ENCODE measurements at regions not wholly inside any gene's neighbourhood (a gene's known extent, or its start where the extent isn't known, plus 50 kb on each side); places are given as distances from the start of the nearest gene placed in this dataset.

GRCh38 chr9:89862316-89862715 lies 257.5 kb downstream of the GADD45G start:
- no peak for ATAC-seq
- Histone ChIP-seq H3K4me1 (no peaks in the 10 kb centered on the region), H3K27me3 (no peaks in the 10 kb centered on the region), H3K9me3 (peaks cover 0 to 8% (median 0%) of the 10 kb centered on the region in 3 donors), H3K4me3 (no peak overlapping the region), H3K36me3 (no peaks in the 10 kb centered on the region), H3K27ac (no peak overlapping the region)
- WGBS, 2 donors (ENCODE audit: low coverage in 1 of 2): 62 to 70% methylated on average over 3 to 4 of the region's 4 CpGs
- no peak for TF ChIP-seq POLR2A (IDR thresholded peaks at IDR 0.05)
- no peak for TF ChIP-seq EP300 (IDR thresholded peaks at IDR 0.05)
- TF ChIP-seq, protein P1, sequence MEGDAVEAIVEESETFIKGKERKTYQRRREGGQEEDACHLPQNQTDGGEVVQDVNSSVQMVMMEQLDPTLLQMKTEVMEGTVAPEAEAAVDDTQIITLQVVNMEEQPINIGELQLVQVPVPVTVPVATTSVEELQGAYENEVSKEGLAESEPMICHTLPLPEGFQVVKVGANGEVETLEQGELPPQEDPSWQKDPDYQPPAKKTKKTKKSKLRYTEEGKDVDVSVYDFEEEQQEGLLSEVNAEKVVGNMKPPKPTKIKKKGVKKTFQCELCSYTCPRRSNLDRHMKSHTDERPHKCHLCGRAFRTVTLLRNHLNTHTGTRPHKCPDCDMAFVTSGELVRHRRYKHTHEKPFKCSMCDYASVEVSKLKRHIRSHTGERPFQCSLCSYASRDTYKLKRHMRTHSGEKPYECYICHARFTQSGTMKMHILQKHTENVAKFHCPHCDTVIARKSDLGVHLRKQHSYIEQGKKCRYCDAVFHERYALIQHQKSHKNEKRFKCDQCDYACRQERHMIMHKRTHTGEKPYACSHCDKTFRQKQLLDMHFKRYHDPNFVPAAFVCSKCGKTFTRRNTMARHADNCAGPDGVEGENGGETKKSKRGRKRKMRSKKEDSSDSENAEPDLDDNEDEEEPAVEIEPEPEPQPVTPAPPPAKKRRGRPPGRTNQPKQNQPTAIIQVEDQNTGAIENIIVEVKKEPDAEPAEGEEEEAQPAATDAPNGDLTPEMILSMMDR (IDR thresholded peaks at IDR 0.05): no peak
- TF ChIP-seq POLR2AphosphoS5 (IDR thresholded peaks at IDR 0.05): no peak

GRCh38 chr9:89863141-89863540 lies 258.3 kb downstream of the GADD45G start:
- H3K9me3 ChIP-seq: peaks cover 0 to 4% (median 0%) of the 10 kb centered on the region in 3 donors
- H3K36me3 ChIP-seq: no peaks in the 10 kb centered on the region
- no peak overlapping the region for H3K4me3 ChIP-seq
- no peaks in the 10 kb centered on the region for H3K27me3 ChIP-seq
- no peak for ATAC-seq
- no peak overlapping the region for H3K27ac ChIP-seq
- H3K4me1 ChIP-seq: no peaks in the 10 kb centered on the region
- WGBS, 2 donors (ENCODE audit: low coverage in 1 of 2): 100% methylated on average over 1 of the region's 8 CpGs; no CpG with 5 or more reads in 1 of the 2 donors
- TF ChIP-seq EP300 (IDR thresholded peaks at IDR 0.05): no peak
- TF ChIP-seq, protein P1 (IDR thresholded peaks at IDR 0.05): no peak
- TF ChIP-seq POLR2A (IDR thresholded peaks at IDR 0.05): no peak
- no peak for TF ChIP-seq POLR2AphosphoS5 (IDR thresholded peaks at IDR 0.05)

DNA sequence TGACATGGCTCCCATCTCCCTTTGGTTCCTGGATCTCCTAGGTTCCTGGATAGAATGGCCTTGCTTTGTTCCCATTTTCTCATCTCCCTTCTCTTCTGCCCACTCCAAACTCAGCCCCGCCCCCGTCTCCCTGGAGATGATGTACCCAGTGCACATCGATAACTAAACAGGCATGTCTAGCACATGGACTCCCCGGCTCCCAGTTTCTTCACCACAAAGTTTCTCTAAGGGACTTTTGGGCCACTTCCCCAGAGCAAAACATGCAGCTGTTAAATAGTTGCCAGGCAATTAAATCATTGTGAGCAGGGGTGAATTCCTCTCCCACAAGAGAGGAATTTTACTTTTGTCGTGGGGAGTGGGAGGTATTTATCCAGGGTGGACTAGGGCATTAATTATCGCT lies 259.0 kb downstream of the GADD45G start:
- H3K27me3 ChIP-seq: no peaks in the 10 kb centered on the region
- TF ChIP-seq POLR2A (IDR thresholded peaks at IDR 0.05): no peak
- no peak for TF ChIP-seq POLR2AphosphoS5 (IDR thresholded peaks at IDR 0.05)
- no peak for TF ChIP-seq EP300 (IDR thresholded peaks at IDR 0.05)
- TF ChIP-seq, protein P1 (IDR thresholded peaks at IDR 0.05): no peak
- no peak overlapping the region for H3K4me3 ChIP-seq
- H3K4me1 ChIP-seq: no peaks in the 10 kb centered on the region
- H3K36me3 ChIP-seq: no peaks in the 10 kb centered on the region
- 43 to 60% methylated on average over 1 to 3 of the region's 6 CpGs for WGBS, 2 donors (ENCODE audit: low coverage in 1 of 2)
- no peaks in the 10 kb centered on the region for H3K9me3 ChIP-seq
- no peak for ATAC-seq
- H3K27ac ChIP-seq: no peak overlapping the region

DNA sequence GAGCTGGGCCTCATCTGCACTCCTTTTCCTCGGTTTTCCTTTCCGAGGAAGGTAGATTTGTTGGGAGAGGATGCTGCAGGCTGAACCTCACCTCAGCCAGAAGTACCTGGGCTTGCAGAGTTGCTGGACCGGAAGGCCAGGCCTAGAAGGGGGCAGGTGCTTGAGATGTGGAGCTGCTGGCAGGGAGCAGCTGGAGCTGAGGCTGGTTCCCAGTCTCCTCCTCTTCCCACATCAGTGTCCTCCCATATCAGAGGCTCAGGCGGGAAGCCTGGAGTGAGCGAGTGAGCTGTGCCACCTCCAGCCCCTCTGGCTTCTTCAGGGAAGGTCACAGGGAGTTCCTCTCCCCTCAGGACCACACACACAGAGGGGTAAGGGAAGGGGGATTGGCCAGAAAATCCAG lies 259.4 kb downstream of the GADD45G start:
- Histone ChIP-seq H3K36me3 (no peaks in the 10 kb centered on the region), H3K4me1 (no peaks in the 10 kb centered on the region), H3K27me3 (no peaks in the 10 kb centered on the region), H3K27ac (no peak overlapping the region), H3K9me3 (no peaks in the 10 kb centered on the region), H3K4me3 (no peak overlapping the region)
- 60% methylated on average over 1 of the region's 5 CpGs; no CpG with 5 or more reads in 1 of the 2 donors for WGBS, 2 donors (ENCODE audit: low coverage in 1 of 2)
- TF ChIP-seq POLR2A (IDR thresholded peaks at IDR 0.05) (no peak), EP300 (IDR thresholded peaks at IDR 0.05) (no peak), POLR2AphosphoS5 (IDR thresholded peaks at IDR 0.05) (no peak)
- TF ChIP-seq, protein P1 (IDR thresholded peaks at IDR 0.05): no peak
- ATAC-seq: no peak

DNA sequence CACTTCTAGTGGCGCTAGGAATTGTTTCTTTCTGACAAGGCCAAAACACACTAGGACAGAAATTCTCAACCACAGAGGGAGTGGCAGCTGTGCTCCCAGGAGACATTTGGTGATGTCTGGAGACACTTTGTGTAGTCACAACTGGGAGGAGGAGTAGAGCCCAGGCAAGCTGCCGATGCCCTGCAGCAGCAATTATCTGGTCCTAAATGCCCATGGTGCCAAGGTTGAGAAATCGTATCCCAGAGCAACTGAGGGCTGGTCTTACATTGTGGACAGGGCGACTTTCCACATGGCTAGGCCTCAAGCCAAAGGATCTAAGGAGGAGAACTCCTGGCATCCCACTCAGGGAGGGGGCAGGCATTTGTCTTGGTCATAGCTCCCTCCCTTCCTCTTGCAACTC lies 259.9 kb downstream of the GADD45G start:
- H3K27ac ChIP-seq: no peak overlapping the region
- H3K27me3 ChIP-seq: no peaks in the 10 kb centered on the region
- H3K9me3 ChIP-seq: no peaks in the 10 kb centered on the region
- no peaks in the 10 kb centered on the region for H3K36me3 ChIP-seq
- no peak for ATAC-seq
- WGBS, 2 donors (ENCODE audit: low coverage in 1 of 2): 20 to 90% methylated on average over 1 to 2 of the region's 4 CpGs
- no peak overlapping the region for H3K4me3 ChIP-seq
- TF ChIP-seq POLR2A (IDR thresholded peaks at IDR 0.05): no peak
- no peaks in the 10 kb centered on the region for H3K4me1 ChIP-seq

Measured in gastroesophageal sphincter (tissue), 4 donors.